Activated effector memory CD4-positive, alpha-beta T cell treated with Interleukin-2 at 50 U/mL for 16 hours (primary cell): ENCODE measurements at regions not wholly inside any gene's neighbourhood (a gene's known extent, or its start where the extent isn't known, plus 50 kb on each side); places are given as distances from the start of the nearest gene placed in this dataset.

Experiments used
- DNase-seq: peaks from one replicate; pipeline ENCODE4 v3.0.0-alpha.2; 2020

- no peak for DNase-seq
These were observed 374.8 kb upstream of the CDH4 start for GRCh38 chr20:60877071-60877857.

DNA sequence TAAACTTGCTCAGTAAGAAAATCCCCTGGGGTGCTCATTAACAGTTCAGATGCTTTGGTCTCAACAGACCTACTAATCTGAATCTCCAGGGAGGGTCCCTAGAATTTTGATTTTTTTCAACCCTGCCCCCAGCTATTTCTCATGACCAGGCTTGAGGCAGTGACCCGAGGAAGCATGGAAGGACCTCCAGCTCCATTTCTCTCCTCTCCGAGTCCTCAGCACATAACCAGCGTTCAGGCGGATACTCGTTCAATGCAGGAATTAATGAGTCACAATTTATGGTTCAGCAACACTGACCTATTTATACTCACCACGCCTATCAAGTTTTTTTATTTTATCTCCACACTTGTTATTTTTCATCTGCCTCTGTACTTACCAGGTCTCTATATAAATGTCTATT lies 369.2 kb upstream of the CDH4 start:
- DNase-seq: no peak

- DNase-seq: no peak
These were observed 368.6 kb upstream of the CDH4 start for GRCh38 chr20:60883496-60883895.

- DNase-seq: no peak
These were observed 367.8 kb upstream of the CDH4 start for GRCh38 chr20:60884277-60884676.

DNA sequence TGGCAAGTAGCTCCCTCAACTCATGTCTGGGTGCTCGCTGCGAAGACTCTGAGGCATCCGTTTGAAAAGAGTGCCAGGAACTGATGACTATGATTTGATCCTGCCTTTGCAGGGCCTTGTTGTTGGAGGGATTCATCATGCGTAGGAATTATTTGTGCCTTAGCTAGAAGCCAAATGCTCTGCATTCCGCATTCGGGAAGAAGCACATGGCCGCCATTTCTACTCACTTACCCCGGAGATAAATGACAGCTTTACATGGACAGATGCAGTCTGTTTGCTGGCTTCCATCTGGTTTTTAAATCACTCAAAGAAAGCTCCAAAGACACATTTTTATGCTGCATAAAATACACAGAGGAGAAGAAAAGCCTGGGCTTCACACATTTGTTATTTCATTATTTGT lies 363.3 kb upstream of the CDH4 start:
- DNase-seq: no peak

- DNase-seq: no peak
These were observed 359.8 kb upstream of the CDH4 start for GRCh38 chr20:60892095-60892813.

DNA sequence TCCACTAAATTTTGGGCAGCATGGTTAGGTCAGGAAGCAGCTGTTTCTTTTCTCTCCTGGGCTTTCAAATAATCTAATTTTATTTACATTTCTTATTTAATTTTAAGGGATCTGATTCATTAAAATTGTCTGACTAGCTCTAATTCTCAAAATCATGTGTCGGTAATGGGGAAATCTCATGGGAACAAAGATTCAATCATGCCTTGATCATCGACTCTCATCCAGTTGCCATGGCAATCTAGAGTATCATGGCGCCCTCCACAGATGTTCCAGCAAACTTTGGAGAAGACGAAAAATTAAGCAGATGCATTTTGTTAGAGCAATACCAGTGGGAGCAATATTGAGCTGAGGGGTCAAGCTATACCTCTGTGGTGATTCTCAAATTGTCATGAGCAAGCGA lies 358.0 kb upstream of the CDH4 start:
- no peak for DNase-seq

DNA sequence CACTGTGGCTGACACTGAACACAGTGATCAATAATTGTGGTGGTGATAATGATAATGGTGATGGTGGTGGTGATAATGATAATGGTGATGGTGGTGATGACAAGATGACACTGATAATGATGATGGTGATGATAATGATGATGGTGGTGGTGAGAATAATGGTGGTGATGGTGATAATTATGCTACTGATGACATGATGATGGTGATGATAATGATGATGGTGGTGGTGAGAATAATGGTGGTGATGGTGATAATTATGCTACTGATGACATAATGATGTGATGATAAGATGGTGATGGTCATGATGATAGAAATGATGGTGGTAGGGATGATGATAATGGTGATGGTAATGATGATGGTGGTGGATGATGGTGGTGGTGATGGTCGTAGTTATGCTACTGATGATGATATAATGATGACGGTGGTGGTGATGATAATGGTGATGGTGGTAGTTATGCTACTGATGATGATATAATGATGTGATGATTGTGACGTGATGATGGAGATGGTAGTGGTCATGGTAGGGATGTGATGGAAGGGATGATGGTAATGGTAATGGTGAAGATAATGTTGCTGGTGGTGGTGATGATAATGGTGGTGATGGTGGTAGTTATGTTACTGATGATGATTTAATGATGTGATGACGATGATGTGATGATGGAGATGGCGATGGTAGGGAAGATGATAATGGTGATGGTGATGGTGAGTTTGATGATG lies 356.5 kb upstream of the CDH4 start:
- DNase-seq: no peak

GRCh38 chr20:60897976-60898375 lies 354.1 kb upstream of the CDH4 start:
- no peak for DNase-seq

DNA sequence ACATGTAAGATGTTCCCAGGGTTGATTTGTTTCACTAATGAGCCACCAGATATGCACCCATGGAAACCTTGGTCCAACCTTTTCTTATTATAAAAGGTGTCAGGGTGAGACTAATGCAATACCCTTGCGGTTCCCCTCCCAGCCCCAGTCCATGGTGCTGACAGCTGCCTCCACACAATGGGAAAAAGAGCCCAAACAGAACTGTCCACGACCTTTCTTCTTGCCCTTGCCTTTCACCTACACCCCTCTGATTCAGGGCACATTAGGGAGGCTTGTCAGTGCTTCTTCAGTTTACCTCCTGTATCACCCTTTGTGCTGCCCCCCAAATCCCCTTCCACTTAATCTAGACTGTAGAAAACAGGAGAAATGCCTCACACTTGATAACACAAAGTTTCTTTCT lies 352.7 kb upstream of the CDH4 start:
- no peak for DNase-seq

DNA sequence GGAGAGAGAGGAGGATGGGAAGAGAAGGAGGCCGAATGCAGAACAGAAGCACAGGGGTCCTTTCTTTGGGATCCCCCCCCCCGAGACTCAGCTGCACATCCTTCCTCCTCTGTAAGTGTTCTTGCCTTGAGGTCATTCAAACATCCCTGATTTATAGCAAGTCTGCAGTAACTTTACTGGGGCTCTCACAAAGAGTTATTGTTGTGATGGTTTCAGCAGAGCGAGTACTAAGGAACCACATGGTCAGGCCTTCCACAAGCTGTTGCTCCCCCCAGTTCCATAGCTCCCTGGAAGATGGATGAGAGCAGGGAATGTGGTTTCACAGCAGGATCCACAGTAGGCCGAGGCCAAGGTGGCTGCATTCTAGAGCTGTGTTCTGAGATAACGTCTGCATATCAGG lies 351.4 kb upstream of the CDH4 start:
- DNase-seq: no peak

DNA sequence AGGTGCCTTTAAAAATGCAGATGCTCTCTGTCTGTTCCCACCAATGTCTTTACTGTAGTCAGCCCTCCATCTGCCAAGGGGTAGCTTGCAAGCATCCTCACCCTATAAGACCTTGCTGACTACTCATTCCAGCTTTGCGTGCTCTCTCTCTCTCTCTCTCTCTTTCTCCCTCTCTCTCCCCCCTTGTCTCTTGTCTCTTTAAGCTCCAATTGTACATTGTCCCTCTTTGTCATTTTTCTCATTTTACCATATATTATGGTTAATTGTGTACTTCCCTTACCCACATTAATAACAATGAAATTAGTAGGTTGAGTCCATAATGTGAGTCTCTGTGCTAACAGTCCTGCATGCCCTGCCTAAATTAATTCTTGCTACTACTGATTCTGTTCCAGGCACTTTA lies 350.2 kb upstream of the CDH4 start:
- DNase-seq: no peak

GRCh38 chr20:60903325-60903971 lies 348.6 kb upstream of the CDH4 start:
- no peak for DNase-seq

DNA sequence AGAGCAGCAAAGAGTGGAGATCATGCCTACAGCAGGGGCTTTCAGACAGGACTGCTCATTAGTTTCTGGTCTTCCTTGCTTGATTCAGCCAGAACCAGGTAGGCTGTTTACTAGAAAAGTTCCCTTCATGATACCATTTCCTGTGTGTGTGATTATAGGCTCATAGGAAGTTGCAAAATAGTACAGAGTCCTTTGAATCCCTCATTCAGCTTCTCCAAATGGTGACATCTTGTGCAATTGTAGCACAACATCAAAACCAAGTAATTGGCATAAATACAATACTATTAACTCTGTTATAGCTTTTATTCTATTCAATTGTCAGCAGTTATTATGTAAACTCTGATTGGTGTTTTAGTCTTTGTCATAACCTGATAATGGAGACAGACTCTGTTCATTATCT lies 347.3 kb upstream of the CDH4 start:
- no peak for DNase-seq

- DNase-seq: no peak
These were observed 346.1 kb upstream of the CDH4 start for GRCh38 chr20:60905919-60906318.

GRCh38 chr20:60906555-60906954 lies 345.5 kb upstream of the CDH4 start:
- no peak for DNase-seq

GRCh38 chr20:60913298-60913697 lies 338.8 kb upstream of the CDH4 start:
- no peak for DNase-seq

- DNase-seq: no peak
These were observed 330.9 kb upstream of the CDH4 start for GRCh38 chr20:60921022-60921622.

DNA sequence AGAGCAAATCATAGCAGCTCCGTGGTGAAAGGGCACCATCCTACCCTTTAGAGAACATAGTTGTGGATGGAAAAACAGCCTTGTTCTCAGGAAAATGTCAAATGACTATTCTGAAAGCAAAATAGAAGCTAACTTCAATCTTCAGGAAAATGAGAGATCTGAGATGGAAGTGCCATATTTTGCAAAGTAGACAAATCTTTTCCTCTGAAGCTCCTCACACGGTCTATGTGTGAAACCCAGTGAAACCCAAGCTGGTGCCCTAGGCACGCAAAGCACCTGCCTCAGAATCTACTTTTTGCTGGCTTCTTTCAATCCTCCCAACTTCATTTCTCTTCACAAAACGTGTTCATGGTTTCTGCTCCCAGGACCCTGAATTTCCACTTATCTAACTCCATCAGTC lies 325.2 kb upstream of the CDH4 start:
- no peak for DNase-seq

DNA sequence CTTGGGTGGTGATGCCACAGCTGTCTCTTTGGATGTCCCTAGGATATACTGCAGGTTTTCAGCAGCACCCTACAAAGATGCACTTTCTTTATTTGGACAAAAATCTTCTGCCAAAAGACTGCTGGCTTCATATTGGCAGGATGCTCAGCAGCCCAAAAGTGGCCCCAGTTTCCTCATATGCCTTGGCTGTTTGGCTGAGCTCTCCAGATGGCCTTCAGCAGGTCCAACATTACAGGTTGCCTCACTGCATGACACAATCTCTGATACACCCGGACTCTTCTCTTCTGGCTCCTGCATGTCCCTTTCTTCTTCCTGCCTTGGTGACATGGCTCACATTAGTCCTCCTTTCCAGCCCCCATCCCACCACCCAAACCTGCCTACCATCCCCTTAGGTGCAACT lies 323.7 kb upstream of the CDH4 start:
- no peak for DNase-seq

- no peak for DNase-seq
These were observed 321.9 kb upstream of the CDH4 start for GRCh38 chr20:60930023-60930790.

GRCh38 chr20:60931696-60932095 lies 320.4 kb upstream of the CDH4 start:
- DNase-seq: no peak
